NCI-H526 (cell line): ENCODE measurements at regions not wholly inside any gene's neighbourhood (a gene's known extent, or its start where the extent isn't known, plus 50 kb on each side); places are given as distances from the start of the nearest gene placed in this dataset.

Experiments
- DNase-seq, 2 experiments: peaks; one replicate each; lab custom pipeline; 2025; lab: John Stamatoyannopoulos, UW

- peak in 1 of 2 experiments; percentile 18 for DNase-seq
Observed at GRCh38 chr12:125193376-125194152, 128.3 kb downstream of the AACS start.

GRCh38 chr12:125194163-125194773, 129.0 kb downstream of the AACS start:
- DNase-seq, result peak in 1 of 2 experiments; percentile 18

GRCh38 chr12:125194987-125195386, 129.8 kb downstream of the AACS start:
- DNase-seq, result no peak

- DNase-seq, result no peak
Observed at GRCh38 chr12:125197326-125197725, 132.1 kb downstream of the AACS start.

- DNase-seq, result no peak
Observed at GRCh38 chr12:125198652-125199051, 133.4 kb downstream of the AACS start.

- DNase-seq, result no peak
Observed at GRCh38 chr12:125201090-125201489, 135.9 kb downstream of the AACS start.

- no peak for DNase-seq
Observed at GRCh38 chr12:125201940-125202339, 136.7 kb downstream of the AACS start.

GRCh38 chr12:125202421-125202820, 137.2 kb downstream of the AACS start:
- no peak for DNase-seq

- peak in 1 of 2 experiments; percentile 41 for DNase-seq
Observed at GRCh38 chr12:125203145-125203765, 138.0 kb downstream of the AACS start.

- no peak for DNase-seq
Observed at GRCh38 chr12:125205386-125205785, 140.2 kb downstream of the AACS start.

GRCh38 chr12:125206711-125207110, 141.5 kb downstream of the AACS start:
- DNase-seq, result no peak

GRCh38 chr12:125208334-125208733, 143.1 kb downstream of the AACS start:
- no peak for DNase-seq

GRCh38 chr12:125208942-125209341, 143.7 kb downstream of the AACS start:
- DNase-seq, result no peak

- DNase-seq, result no peak
Observed at GRCh38 chr12:125210104-125210755, 145.0 kb downstream of the AACS start.

- no peak for DNase-seq
Observed at GRCh38 chr12:125211464-125211863, 146.2 kb downstream of the AACS start.

- no peak for DNase-seq
Observed at GRCh38 chr12:125214289-125214688, 149.1 kb downstream of the AACS start.

- DNase-seq, result no peak
Observed at GRCh38 chr12:125216756-125217155, 151.5 kb downstream of the AACS start.

- DNase-seq, result no peak
Observed at GRCh38 chr12:125217308-125217707, 152.1 kb downstream of the AACS start.

- no peak for DNase-seq
Observed at GRCh38 chr12:125218952-125219351, 153.7 kb downstream of the AACS start.

GRCh38 chr12:125220404-125221273, 155.4 kb downstream of the AACS start:
- DNase-seq, result no peak

- no peak for DNase-seq
Observed at GRCh38 chr12:125221602-125222001, 156.4 kb downstream of the AACS start.

GRCh38 chr12:125222876-125223275, 157.6 kb downstream of the AACS start:
- DNase-seq, result no peak
